ENCODE measurements at regions not wholly inside any gene's neighbourhood (a gene's known extent, or its start where the extent isn't known, plus 50 kb on each side); places are given as distances from the start of the nearest gene placed in this dataset.
"Not testable (repeated sequence)": the region's sequence is repeated elsewhere in the genome, so short reads cannot be mapped to it uniquely, and the experiment has no call there.

DNA sequence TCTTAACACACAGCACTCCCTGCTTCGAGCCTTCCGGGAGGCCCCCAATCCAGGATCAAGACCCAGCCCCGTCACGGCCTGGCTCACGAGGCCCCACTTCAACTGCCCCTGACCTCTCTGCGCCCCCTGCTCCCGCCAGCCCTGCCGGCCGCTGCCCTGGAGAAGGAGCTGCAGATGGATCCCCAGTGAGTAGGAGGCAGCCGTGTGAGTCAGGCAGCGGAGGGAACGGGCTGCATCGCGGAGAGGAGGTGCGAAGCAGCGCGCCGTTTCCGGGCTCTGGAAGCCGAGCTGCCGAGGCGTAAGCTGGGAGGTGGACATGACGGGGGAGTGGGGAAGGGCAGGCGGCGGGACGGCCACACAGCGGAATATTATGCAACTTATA is 133.4 kb downstream of the TPRA1 start:
- no peak for DNase-seq

GRCh38 chr3:127456471-127457093 is 134.0 kb downstream of the TPRA1 start:
- no peak for DNase-seq

DNA sequence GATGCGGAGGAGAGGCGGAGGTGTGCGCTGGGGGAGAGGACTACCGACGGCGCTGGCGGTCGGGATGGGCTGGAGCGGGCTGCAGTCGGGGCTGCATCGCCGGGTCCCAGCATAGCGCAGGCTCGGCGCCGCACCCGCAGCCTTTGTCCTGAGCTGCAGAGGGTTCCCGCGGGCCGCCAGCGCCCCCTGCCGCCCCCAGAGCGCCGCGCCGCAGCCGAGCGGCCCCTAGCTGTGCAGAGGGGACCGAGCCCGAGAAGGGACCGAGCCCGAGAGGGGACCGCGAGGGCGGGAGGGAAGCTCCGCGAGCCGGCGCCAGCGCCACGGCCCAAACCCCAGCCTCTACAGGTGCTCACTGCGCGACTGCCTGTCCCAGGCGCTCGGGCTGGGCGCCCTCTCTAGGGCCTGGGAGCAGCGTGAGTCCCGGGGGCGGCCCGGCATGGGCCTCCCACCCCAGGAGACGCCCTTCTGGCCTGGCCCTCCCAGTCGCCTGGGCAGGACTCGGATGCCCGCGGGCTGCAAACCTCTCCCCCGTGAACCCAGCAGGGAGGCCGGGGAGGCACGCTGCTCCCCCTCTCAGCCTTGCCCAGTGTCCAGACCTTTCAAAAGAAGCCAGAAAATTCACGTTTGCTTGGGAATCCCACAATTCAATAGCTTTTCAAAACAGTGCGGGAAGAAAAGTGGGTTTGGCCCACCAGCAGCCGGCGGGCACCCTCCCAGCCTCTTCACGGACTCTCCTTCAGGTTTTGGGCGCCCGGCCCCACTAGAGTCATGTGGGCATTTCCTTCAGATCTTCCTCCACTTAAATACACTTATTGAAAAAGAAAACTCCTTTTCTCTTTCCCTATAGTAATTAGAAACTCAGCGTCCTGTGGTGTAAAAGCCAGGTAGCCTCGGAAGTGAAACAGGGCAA is 134.7 kb downstream of the TPRA1 start:
- DNase-seq: no peak

DNA sequence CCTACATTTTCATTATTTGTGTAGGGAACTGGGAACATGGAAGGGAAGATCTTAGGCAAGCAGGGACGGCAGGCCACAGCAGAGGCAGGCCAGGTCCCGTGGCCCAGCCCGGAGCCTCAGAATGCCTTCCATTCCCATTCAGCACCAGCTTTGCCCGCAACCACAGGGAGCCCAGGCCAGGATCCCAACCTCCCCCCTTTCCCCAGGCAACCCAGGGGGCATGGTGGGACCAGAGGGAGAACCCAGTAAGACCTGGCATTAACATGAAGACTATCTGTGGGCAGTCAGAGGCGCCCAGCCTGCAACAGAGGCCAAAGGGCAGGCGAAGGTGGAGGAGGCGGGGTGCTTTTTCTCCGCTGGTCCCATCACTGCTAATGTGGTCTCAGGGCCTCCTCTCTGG is 135.6 kb downstream of the TPRA1 start:
- DNase-seq: no peak

GRCh38 chr3:127454051-127454450 is 136.5 kb downstream of the TPRA1 start:
- no peak for DNase-seq

DNA sequence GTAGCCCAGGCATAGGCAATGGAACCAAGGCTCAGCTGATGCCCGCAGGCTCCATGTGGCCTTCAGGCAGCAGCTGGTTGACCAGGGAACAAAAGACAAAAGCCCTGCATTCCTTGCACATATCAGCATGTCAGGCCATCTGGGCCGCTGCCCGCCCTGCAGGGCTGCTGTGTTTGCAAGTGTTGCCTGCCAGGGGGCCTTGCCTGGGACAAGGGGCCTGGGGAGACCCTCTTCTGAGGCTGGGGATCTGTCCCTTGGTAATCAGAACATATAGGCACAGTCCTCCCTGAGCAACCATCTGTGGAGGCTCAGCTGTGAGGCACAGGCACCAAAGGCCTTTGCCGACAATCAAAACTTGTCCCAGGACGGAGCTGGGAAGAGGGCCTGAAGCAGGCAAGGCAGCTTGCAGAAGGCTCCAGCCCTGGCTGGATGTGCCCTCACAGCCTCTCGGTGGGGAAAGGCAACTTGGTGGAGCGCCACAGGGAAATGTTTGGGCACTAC is 138.2 kb downstream of the TPRA1 start:
- no peak for DNase-seq

GRCh38 chr3:127451321-127451720 is 139.2 kb downstream of the TPRA1 start:
- no peak for DNase-seq

DNA sequence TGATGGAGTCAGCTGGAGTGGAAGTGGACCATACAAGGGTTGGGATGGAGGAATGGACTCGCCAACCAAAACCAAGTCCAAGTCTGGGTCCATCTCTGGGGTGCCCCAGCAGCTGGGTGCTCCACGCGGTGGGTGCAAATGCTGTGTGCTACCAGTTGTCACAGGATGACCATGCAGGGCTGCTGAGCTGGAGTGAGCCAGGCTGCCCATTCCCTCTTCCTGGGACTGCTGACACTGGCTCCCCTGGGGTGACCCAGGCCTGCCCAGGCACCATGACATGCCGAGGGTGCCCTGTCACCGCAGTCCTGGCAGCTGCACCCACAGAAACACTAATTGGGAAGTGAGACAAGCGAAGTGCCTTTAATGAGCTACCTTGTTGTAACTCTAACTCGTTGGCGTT is 140.2 kb downstream of the TPRA1 start:
- DNase-seq: no peak

GRCh38 chr3:127449486-127450212 is 140.9 kb downstream of the TPRA1 start:
- DNase-seq: no peak

GRCh38 chr3:127448671-127449070 is 141.9 kb downstream of the TPRA1 start:
- no peak for DNase-seq

GRCh38 chr3:127448161-127448561 is 142.4 kb downstream of the TPRA1 start:
- DNase-seq: no peak

DNA sequence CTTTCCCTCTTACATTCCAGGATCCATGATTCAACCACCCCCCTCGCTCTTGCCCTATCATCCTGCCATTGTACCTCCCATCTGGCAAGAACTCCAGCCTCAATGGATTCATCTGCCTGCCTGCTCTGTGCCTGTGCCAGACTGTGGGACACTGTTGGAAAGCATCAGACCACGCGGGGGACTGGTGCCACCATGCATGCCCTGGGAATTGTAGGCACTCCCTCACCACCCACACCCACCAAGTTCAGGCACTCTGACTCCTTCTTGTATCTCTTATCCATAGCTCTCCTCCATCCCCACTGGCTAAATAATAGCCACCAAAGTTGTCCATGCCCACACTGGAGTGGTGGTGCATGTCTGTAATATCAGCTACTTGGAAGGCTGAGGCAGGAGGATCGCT is 143.8 kb downstream of the TPRA1 start:
- no peak for DNase-seq

- DNase-seq: no peak
Measured at GRCh38 chr3:127445581-127446343, 144.8 kb downstream of the TPRA1 start.

- no peak for DNase-seq
Measured at GRCh38 chr3:127444761-127445160, 145.8 kb downstream of the TPRA1 start.

DNA sequence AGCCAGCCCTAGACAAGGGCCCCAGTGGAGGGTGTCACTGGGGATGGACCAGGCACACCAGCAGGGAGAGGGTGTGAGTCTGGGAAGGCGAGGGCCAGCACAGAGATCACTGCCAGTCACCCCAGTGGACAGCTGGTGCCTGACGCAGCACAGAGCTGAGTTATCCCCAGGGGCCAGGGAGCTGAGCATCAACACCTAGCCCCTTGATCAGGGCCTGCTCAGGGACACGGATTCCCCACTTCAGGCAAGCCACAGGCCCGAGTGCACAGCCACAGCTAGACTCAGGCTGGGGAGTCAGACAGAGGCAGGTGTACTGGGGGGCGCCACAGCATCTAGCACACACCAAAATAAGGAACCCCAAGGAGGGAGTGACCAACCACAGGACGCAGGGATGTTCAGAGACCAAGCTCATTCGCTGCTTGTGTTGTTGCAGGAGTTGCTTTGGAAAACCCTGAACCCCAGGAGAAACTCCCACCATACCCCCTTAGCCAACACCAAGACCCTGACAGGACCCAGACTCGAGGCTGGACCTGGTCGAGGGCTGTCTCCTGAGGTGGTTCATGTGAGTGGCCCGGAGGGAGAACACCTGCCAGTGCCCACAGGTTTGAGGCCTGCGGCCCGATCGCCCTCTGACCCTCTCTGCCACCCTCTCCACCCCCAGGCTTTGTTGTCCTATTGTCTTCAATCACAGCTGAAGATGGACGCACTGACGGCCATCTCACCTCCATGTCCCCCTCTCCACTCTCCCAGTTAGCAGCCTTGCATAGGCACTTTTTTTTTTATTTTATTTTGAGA is 146.8 kb downstream of the TPRA1 start:
- DNase-seq: no peak

GRCh38 chr3:127442506-127442905 is 148.0 kb downstream of the TPRA1 start:
- no peak for DNase-seq

- DNase-seq: no peak
Measured at GRCh38 chr3:127441764-127442163, 148.8 kb downstream of the TPRA1 start.

DNA sequence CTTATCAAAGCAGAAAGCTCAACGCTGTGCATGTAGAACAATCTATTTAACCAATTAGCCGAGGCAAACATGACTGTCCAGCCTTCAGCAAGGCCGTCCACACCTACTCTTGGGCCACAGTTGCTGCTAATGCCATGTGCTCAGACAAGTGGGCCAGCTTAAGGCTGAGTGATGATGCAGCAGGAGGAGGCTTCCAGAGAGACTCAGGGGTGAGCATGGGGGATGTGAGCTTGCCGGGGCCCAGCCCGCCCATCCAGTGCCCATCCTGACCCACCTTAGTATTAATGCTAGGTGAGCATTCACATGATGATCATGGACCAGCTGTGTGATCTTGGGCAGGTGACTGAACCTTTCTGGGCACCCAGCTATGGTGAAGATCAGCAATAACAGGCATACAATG is 150.1 kb downstream of the TPRA1 start:
- DNase-seq: no peak

DNA sequence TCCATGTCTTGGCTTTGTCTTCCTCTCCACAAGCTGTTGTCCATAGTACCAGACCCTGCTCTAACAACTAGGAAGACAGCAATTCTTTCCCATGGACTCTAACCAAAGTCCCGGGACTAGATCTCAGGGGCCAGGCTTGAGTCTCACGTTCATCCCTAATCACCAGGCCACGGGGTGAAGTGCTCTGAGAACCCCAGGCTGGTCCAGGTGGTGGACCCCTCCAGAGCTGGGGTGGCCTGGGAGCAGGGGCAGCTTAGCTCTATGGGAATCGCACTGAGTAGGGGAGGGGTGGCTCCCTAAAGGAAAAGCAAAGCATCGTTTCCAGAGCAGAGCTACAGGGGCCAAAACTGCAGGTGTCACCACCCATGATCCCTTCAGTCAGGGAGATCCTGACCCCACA is 150.9 kb downstream of the TPRA1 start:
- no peak for DNase-seq

- DNase-seq: no peak
Measured at GRCh38 chr3:127438951-127439350, 151.1 kb upstream of the PRR20G start.

- no peak for DNase-seq
Measured at GRCh38 chr3:127438371-127438770, 150.5 kb upstream of the PRR20G start.

DNA sequence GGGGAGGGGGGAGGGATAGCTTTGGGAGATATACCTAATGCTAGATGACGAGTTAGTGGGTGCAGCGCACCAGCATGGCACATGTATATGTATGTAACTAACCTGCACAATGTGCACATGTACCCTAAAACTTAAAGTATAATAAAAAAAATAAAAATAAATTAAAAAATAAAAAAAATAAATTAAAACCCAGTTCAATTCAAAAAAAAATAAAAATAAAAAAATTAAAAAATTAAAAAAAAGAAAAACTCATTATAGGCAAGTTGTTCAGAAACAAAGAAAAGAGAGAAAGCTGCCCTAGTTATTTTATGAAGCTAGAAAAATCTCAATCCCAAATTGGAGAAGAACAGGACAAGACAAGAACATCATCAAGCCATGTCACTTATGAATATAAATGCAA is 147.5 kb upstream of the PRR20G start:
- not testable (repeated sequence) for DNase-seq
